ENCODE measurements at regions not wholly inside any gene's neighbourhood (a gene's known extent, or its start where the extent isn't known, plus 50 kb on each side); places are given as distances from the start of the nearest gene placed in this dataset.

GRCh38 chr2:38158378-38159118 is 82.6 kb upstream of the CYP1B1 start:
- TF ChIP-seq POLR2A (IDR thresholded peaks at IDR 0.05) = no peak
- TF ChIP-seq, protein P1, sequence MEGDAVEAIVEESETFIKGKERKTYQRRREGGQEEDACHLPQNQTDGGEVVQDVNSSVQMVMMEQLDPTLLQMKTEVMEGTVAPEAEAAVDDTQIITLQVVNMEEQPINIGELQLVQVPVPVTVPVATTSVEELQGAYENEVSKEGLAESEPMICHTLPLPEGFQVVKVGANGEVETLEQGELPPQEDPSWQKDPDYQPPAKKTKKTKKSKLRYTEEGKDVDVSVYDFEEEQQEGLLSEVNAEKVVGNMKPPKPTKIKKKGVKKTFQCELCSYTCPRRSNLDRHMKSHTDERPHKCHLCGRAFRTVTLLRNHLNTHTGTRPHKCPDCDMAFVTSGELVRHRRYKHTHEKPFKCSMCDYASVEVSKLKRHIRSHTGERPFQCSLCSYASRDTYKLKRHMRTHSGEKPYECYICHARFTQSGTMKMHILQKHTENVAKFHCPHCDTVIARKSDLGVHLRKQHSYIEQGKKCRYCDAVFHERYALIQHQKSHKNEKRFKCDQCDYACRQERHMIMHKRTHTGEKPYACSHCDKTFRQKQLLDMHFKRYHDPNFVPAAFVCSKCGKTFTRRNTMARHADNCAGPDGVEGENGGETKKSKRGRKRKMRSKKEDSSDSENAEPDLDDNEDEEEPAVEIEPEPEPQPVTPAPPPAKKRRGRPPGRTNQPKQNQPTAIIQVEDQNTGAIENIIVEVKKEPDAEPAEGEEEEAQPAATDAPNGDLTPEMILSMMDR (IDR thresholded peaks at IDR 0.05) = no peak

All from right lobe of liver (tissue), 4 donors.